ENCODE measurements at regions not wholly inside any gene's neighbourhood (a gene's known extent, or its start where the extent isn't known, plus 50 kb on each side); places are given as distances from the start of the nearest gene placed in this dataset.

- no peak for TF ChIP-seq CTCF (IDR thresholded peaks at IDR 0.05)
- TF ChIP-seq POLR2A (IDR thresholded peaks at IDR 0.05) = no peak
These were observed 442.4 kb downstream of the LTN1 start for GRCh38 chr21:28550057-28550825.
